Activated CD4-positive, alpha-beta T cell treated with anti-CD3 and anti-CD28 coated beads, Interleukin-2, amount 10 ng/mL, durations not matched to agents 7 days and 5 days (primary cell): ENCODE measurements at regions not wholly inside any gene's neighbourhood (a gene's known extent, or its start where the extent isn't known, plus 50 kb on each side); places are given as distances from the start of the nearest gene placed in this dataset.
"Not testable (repeated sequence)": the region's sequence is repeated elsewhere in the genome, so short reads cannot be mapped to it uniquely, and the experiment has no call there.

Experiments
- CTCF ChIA-PET: fragments of 350-600 bp; sonication (Branson Sonifier 250); formaldehyde crosslinking; loops from one replicate; lab custom pipeline; 2021; ENCODE audit warnings: antibody characterized with exemption; lab: Charles Lee
- POLR2A ChIA-PET: fragments of 350-600 bp; sonication (Branson Sonifier 250); formaldehyde crosslinking; loops from one replicate; lab custom pipeline; 2021; ENCODE audit warnings: antibody characterized with exemption; lab: Charles Lee
- DNase-seq: peaks from one replicate; pipeline ENCODE4 v3.0.0-alpha.2; 2020
- H3K27ac Mint-ChIP-seq: one replicate; pipeline ENCODE4 v1.8.0; 2021; ENCODE audit warnings: mild to moderate bottlenecking, moderate library complexity, mixed read lengths
- H3K27me3 Mint-ChIP-seq: one replicate; pipeline ENCODE4 v1.8.0; 2021; ENCODE audit warnings: mixed read lengths
- H3K36me3 Mint-ChIP-seq: one replicate; pipeline ENCODE4 v1.8.0; 2021; ENCODE audit warnings: low read depth, mixed read lengths
- H3K4me1 Mint-ChIP-seq: one replicate; pipeline ENCODE4 v1.8.0; 2021; ENCODE audit warnings: mixed read lengths
- H3K4me3 Mint-ChIP-seq: one replicate; pipeline ENCODE4 v1.8.0; 2021; ENCODE audit warnings: mild to moderate bottlenecking, moderate library complexity, mixed read lengths
- H3K9me3 Mint-ChIP-seq: one replicate; pipeline ENCODE4 v1.8.0; 2021; ENCODE audit warnings: mixed read lengths

GRCh38 chr2:239869272-239870155 lies 155.6 kb downstream of the NDUFA10 start:
- POLR2A ChIA-PET, result no interaction called here

GRCh38 chr2:239868556-239869181 lies 156.5 kb downstream of the NDUFA10 start:
- Mint-ChIP-seq H3K4me1 (peaks cover 1% of the 10 kb centered on the region), H3K36me3 (no peaks in the 10 kb centered on the region), H3K9me3 (no peaks in the 10 kb centered on the region), H3K27me3 (no peaks in the 10 kb centered on the region), H3K4me3 (no peak overlapping the region), H3K27ac (no peak overlapping the region)
- ChIA-PET CTCF (no interaction called here), POLR2A (no interaction called here)
- DNase-seq, result no peak

More at GRCh38 chr2:239869272-239870155, 155.6 kb downstream of the NDUFA10 start:
- Mint-ChIP-seq H3K4me1 (peaks cover 4% of the 10 kb centered on the region), H3K36me3 (no peaks in the 10 kb centered on the region), H3K27ac (no peak overlapping the region), H3K27me3 (no peaks in the 10 kb centered on the region), H3K4me3 (no peak overlapping the region), H3K9me3 (no peaks in the 10 kb centered on the region)
- no peak for DNase-seq
- CTCF ChIA-PET, result no interaction called here

GRCh38 chr2:239866778-239867177 lies 158.4 kb downstream of the NDUFA10 start:
- CTCF ChIA-PET, result no interaction called here
- DNase-seq, result no peak
- H3K27me3 Mint-ChIP-seq, result no peaks in the 10 kb centered on the region
- H3K27ac Mint-ChIP-seq, result no peak overlapping the region
- no peaks in the 10 kb centered on the region for H3K36me3 Mint-ChIP-seq
- peaks cover 8% of the 10 kb centered on the region for H3K4me1 Mint-ChIP-seq
- POLR2A ChIA-PET, result no interaction called here
- H3K4me3 Mint-ChIP-seq, result no peak overlapping the region
- no peaks in the 10 kb centered on the region for H3K9me3 Mint-ChIP-seq

DNA sequence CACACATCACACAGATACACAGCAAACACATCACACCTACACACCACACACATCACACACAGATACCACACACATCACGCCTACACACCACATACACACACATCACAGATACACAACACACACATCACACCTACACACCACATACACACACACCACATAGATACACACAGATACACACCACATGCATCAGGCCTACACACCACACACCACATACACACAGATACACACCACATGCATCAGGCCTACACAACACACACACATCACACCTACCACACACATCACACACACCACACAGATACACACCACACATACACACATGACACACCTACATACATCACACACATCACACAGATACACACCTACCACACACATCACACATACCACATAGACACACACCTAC lies 158.8 kb downstream of the NDUFA10 start:
- Mint-ChIP-seq H3K4me3 (no peak overlapping the region), H3K27me3 (no peaks in the 10 kb centered on the region), H3K9me3 (no peaks in the 10 kb centered on the region), H3K27ac (no peak overlapping the region), H3K36me3 (no peaks in the 10 kb centered on the region), H3K4me1 (peaks cover 11% of the 10 kb centered on the region)
- ChIA-PET POLR2A (no interaction called here), CTCF (no interaction called here)
- no peak for DNase-seq

- H3K4me3 Mint-ChIP-seq, CTCF ChIA-PET, H3K9me3 Mint-ChIP-seq, DNase-seq, H3K27me3 Mint-ChIP-seq, H3K27ac Mint-ChIP-seq, POLR2A ChIA-PET, H3K36me3 Mint-ChIP-seq: not testable (repeated sequence)
- H3K4me1 Mint-ChIP-seq, result peaks cover 11% of the 10 kb centered on the region
Observed at GRCh38 chr2:239865856-239866255, 159.3 kb downstream of the NDUFA10 start.

- H3K9me3 Mint-ChIP-seq, result no peaks in the 10 kb centered on the region
- CTCF ChIA-PET, result no interaction called here
- H3K4me3 Mint-ChIP-seq, result no peak overlapping the region
- POLR2A ChIA-PET, result no interaction called here
- H3K27me3 Mint-ChIP-seq, result no peaks in the 10 kb centered on the region
- H3K4me1 Mint-ChIP-seq, result peaks cover 17% of the 10 kb centered on the region
- no peak for DNase-seq
- no peak overlapping the region for H3K27ac Mint-ChIP-seq
- no peaks in the 10 kb centered on the region for H3K36me3 Mint-ChIP-seq
Observed at GRCh38 chr2:239865059-239865639, 160.0 kb downstream of the NDUFA10 start.

DNA sequence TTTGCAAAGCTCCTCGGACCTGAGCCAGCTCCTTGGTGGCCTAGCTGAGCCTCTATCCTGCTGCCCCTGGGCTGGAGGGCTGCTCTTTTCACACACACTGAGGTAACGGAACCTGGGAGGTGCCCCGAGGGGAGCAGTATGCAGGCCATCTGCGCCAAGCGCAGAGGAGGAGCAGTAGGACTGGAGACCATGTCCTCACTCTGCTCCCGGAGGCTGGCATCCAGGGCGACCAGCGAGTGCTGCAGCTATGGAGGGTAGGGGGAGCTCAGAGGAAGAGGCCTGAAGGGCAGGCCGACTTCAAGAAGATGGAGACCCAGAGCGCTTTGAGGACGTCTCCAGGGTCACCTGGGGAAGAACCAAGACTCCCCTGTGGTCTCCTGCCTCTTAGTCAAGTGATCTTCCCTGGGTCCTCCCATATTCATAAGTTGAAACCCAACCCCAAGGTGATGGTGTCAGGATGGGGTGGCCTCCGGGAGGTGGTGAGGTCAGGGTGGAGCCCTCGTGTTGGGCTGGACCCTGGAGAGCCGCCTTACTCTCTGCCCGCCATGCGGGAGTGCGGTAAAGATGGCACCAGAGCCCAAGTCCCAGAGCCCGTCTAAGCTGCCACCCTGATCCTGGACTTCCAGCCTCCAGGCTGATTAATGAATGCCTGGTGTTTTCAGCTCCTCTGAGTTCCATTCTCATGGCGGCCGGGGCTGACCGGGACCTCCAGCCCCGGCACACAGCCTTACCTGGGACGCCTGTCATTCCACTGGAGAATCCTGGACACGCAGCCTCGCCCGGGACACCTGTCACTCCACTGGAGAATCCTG lies 160.7 kb downstream of the NDUFA10 start:
- H3K4me3 Mint-ChIP-seq, result no peak overlapping the region
- no peak for DNase-seq
- H3K27me3 Mint-ChIP-seq, result peaks cover 2% of the 10 kb centered on the region
- no peak overlapping the region for H3K27ac Mint-ChIP-seq
- ChIA-PET POLR2A (no interaction called here), CTCF (interaction anchor here (0.7 kb wide), 1 partner anchor 15 kb away, joined by 3 read pairs; no protein-coding TSS in a partner anchor)
- H3K9me3 Mint-ChIP-seq, result no peaks in the 10 kb centered on the region
- H3K4me1 Mint-ChIP-seq, result peaks cover 17% of the 10 kb centered on the region
- no peaks in the 10 kb centered on the region for H3K36me3 Mint-ChIP-seq

GRCh38 chr2:239862613-239863012 lies 162.5 kb downstream of the NDUFA10 start:
- H3K27me3 Mint-ChIP-seq, result peaks cover 2% of the 10 kb centered on the region
- H3K36me3 Mint-ChIP-seq, result no peaks in the 10 kb centered on the region
- CTCF ChIA-PET, result no interaction called here

DNA sequence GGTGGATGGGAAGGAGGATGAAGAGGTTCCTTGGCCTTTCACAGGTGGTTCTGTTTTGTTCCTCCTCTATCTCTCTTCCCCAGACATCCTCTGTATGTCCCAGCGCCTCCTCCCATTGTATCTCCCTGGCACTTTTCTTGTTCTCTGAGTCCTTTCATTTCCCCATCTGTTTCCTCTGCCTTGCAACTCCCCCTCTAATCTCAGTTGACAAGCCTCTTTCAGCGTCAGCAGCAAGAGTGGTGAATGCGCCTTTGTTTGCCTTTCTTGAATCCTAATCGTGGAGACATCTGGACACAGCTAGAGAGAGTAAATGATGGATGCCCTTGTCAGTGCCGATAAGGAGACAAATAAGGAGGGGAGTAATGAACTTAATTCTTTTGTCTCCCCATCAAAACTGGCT lies 167.0 kb downstream of the NDUFA10 start:
- Mint-ChIP-seq H3K4me3 (no peak overlapping the region), H3K27me3 (peaks cover 5% of the 10 kb centered on the region), H3K9me3 (no peaks in the 10 kb centered on the region), H3K36me3 (no peaks in the 10 kb centered on the region), H3K27ac (no peak overlapping the region), H3K4me1 (peaks cover 17% of the 10 kb centered on the region)
- POLR2A ChIA-PET, result no interaction called here
- DNase-seq, result no peak
- CTCF ChIA-PET, result no interaction called here

More at GRCh38 chr2:239862613-239863012, 162.5 kb downstream of the NDUFA10 start:
- H3K27ac Mint-ChIP-seq, result no peak overlapping the region
- peaks cover 17% of the 10 kb centered on the region for H3K4me1 Mint-ChIP-seq
- DNase-seq, result no peak
- POLR2A ChIA-PET, result no interaction called here
- no peaks in the 10 kb centered on the region for H3K9me3 Mint-ChIP-seq
- no peak overlapping the region for H3K4me3 Mint-ChIP-seq

DNA sequence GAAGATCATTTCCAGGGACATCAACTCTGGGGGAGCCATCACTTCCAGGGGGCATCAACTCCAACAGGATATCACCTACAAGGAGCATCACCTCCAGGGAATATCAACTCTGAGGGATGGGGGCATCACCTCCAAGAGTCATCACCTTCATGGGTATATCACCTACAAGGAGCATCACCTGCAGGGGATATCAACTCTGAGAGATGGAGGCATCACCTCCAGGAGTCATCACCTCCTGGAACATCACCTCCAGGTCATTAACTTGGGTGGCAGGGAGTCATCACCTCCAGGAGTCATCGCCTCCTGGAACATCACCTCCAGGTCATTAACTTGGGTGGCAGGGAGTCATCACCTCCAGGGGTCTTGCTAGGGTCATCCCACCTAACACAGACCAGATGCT lies 167.6 kb downstream of the NDUFA10 start:
- ChIA-PET CTCF (no interaction called here), POLR2A (no interaction called here)
- no peaks in the 10 kb centered on the region for H3K9me3 Mint-ChIP-seq
- peaks cover 5% of the 10 kb centered on the region for H3K27me3 Mint-ChIP-seq
- no peaks in the 10 kb centered on the region for H3K36me3 Mint-ChIP-seq
- H3K4me3 Mint-ChIP-seq, result no peak overlapping the region
- no peak for DNase-seq
- peaks cover 17% of the 10 kb centered on the region for H3K4me1 Mint-ChIP-seq
- no peak overlapping the region for H3K27ac Mint-ChIP-seq

GRCh38 chr2:239856620-239857285 lies 168.4 kb downstream of the NDUFA10 start:
- ChIA-PET CTCF (interaction anchor here (1.1 kb wide), 1 partner anchor 10 kb away, joined by 5 read pairs; no protein-coding TSS in a partner anchor), POLR2A (no interaction called here)
- no peak overlapping the region for H3K27ac Mint-ChIP-seq
- no peak for DNase-seq
- no peaks in the 10 kb centered on the region for H3K36me3 Mint-ChIP-seq
- H3K27me3 Mint-ChIP-seq, result peaks cover 5% of the 10 kb centered on the region
- no peak overlapping the region for H3K4me3 Mint-ChIP-seq
- H3K4me1 Mint-ChIP-seq, result peaks cover 9% of the 10 kb centered on the region
- H3K9me3 Mint-ChIP-seq, result no peaks in the 10 kb centered on the region
